Breast epithelium (tissue), 3 donors: ENCODE measurements at regions not wholly inside any gene's neighbourhood (a gene's known extent, or its start where the extent isn't known, plus 50 kb on each side); places are given as distances from the start of the nearest gene placed in this dataset.

ENCODE experiments used
- POLR2A ChIP-seq: fragments of 450-650 bp; IDR thresholded peaks from one replicate; pipeline ENCODE4 v1.6.1; 2016; ENCODE audit warnings: antibody characterized with exemption, mild to moderate bottlenecking, moderate library complexity
- TF ChIP-seq, protein P1 (sequence below), 3 donors: fragments of 450-650 bp; IDR thresholded peaks; one replicate each; pipeline ENCODE4 v1.5.1; 2016 to 2017; ENCODE audit warnings: antibody characterized with exemption in 3 of 3, mild to moderate bottlenecking in 3 of 3, moderate library complexity in 3 of 3

DNA sequence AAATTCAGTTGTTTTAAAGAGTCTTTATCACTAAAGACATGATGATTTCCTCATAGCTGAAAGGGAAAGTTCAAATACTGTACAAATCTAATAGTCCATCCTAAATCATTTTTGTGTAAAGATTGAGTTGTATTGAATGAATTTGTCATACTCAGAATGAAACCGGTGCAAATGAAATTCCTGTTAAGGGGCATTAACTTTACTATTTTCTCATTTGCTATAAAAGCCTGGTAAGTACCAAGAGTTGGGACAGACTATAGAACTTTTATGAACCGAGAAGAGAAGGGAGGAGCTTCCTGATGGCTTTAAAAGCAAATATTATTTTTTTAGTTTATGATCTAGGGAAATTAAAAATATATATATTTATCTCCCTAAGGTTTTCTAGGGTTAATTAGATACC lies 260.0 kb upstream of the AKR1E2 start:
- TF ChIP-seq, protein P1, sequence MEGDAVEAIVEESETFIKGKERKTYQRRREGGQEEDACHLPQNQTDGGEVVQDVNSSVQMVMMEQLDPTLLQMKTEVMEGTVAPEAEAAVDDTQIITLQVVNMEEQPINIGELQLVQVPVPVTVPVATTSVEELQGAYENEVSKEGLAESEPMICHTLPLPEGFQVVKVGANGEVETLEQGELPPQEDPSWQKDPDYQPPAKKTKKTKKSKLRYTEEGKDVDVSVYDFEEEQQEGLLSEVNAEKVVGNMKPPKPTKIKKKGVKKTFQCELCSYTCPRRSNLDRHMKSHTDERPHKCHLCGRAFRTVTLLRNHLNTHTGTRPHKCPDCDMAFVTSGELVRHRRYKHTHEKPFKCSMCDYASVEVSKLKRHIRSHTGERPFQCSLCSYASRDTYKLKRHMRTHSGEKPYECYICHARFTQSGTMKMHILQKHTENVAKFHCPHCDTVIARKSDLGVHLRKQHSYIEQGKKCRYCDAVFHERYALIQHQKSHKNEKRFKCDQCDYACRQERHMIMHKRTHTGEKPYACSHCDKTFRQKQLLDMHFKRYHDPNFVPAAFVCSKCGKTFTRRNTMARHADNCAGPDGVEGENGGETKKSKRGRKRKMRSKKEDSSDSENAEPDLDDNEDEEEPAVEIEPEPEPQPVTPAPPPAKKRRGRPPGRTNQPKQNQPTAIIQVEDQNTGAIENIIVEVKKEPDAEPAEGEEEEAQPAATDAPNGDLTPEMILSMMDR (IDR thresholded peaks at IDR 0.05): no peak
- no peak for TF ChIP-seq POLR2A
